Erythroblast (primary cell): ENCODE measurements at regions not wholly inside any gene's neighbourhood (a gene's known extent, or its start where the extent isn't known, plus 50 kb on each side); places are given as distances from the start of the nearest gene placed in this dataset.
"Not testable (repeated sequence)": the region's sequence is repeated elsewhere in the genome, so short reads cannot be mapped to it uniquely, and the experiment has no call there.

Experiments used
- GATA1 ChIP-seq: IDR thresholded peaks from 2 replicates; pipeline ENCODE4 v1.6.1; 2011; ENCODE audit warnings: low read depth, mild to moderate bottlenecking, control low read depth, low read length, moderate library complexity
- POLR2A ChIP-seq: IDR thresholded peaks from 2 replicates; pipeline ENCODE4 v1.6.1; 2011; ENCODE audit warnings: mild to moderate bottlenecking, low read length

GRCh38 chr17:30644713-30645112 is 167.5 kb downstream of the GOSR1 start:
- not testable (repeated sequence) for TF ChIP-seq POLR2A, GATA1
